ENCODE measurements at regions not wholly inside any gene's neighbourhood (a gene's known extent, or its start where the extent isn't known, plus 50 kb on each side); places are given as distances from the start of the nearest gene placed in this dataset.

GRCh38 chr7:3229904-3230470, 71.1 kb upstream of the SDK1 start:
- intact Hi-C loops (cut with micrococcal nuclease): no loop called here

- intact Hi-C loops (cut with micrococcal nuclease): no loop called here
Observed at GRCh38 chr7:3230908-3231307, 70.1 kb upstream of the SDK1 start.

GRCh38 chr7:3232228-3232627, 68.8 kb upstream of the SDK1 start:
- intact Hi-C loops (cut with micrococcal nuclease): no loop called here

GRCh38 chr7:3233301-3233700, 67.8 kb upstream of the SDK1 start:
- intact Hi-C loops (cut with micrococcal nuclease): no loop called here

- intact Hi-C loops (cut with micrococcal nuclease): no loop called here
Observed at GRCh38 chr7:3234051-3234450, 67.0 kb upstream of the SDK1 start.

- intact Hi-C loops (cut with micrococcal nuclease): no loop called here
Observed at GRCh38 chr7:3234851-3235250, 66.2 kb upstream of the SDK1 start.

GRCh38 chr7:3235322-3235721, 65.7 kb upstream of the SDK1 start:
- intact Hi-C loops (cut with micrococcal nuclease): no loop called here

GRCh38 chr7:3236268-3236667, 64.8 kb upstream of the SDK1 start:
- intact Hi-C loops (cut with micrococcal nuclease): no loop called here

- intact Hi-C loops (cut with micrococcal nuclease): no loop called here
Observed at GRCh38 chr7:3238525-3239210, 62.4 kb upstream of the SDK1 start.

GRCh38 chr7:3239291-3239691, 61.8 kb upstream of the SDK1 start:
- intact Hi-C loops (cut with micrococcal nuclease): no loop called here

GRCh38 chr7:3240826-3241430, 60.1 kb upstream of the SDK1 start:
- intact Hi-C loops (cut with micrococcal nuclease): no loop called here

- intact Hi-C loops (cut with micrococcal nuclease): no loop called here
Observed at GRCh38 chr7:3241686-3242258, 59.3 kb upstream of the SDK1 start.

- intact Hi-C loops (cut with micrococcal nuclease): no loop called here
Observed at GRCh38 chr7:3242398-3242972, 58.6 kb upstream of the SDK1 start.

GRCh38 chr7:3243256-3243655, 57.8 kb upstream of the SDK1 start:
- intact Hi-C loops (cut with micrococcal nuclease): no loop called here

GRCh38 chr7:3243680-3244079, 57.4 kb upstream of the SDK1 start:
- intact Hi-C loops (cut with micrococcal nuclease): no loop called here

- intact Hi-C loops (cut with micrococcal nuclease): no loop called here
Observed at GRCh38 chr7:3244241-3244814, 56.7 kb upstream of the SDK1 start.

- intact Hi-C loops (cut with micrococcal nuclease): no loop called here
Observed at GRCh38 chr7:3245077-3245476, 56.0 kb upstream of the SDK1 start.

GRCh38 chr7:3245721-3246120, 55.3 kb upstream of the SDK1 start:
- intact Hi-C loops (cut with micrococcal nuclease): no loop called here

- intact Hi-C loops (cut with micrococcal nuclease): no loop called here
Observed at GRCh38 chr7:3246127-3246526, 54.9 kb upstream of the SDK1 start.

GRCh38 chr7:3246651-3247050, 54.4 kb upstream of the SDK1 start:
- intact Hi-C loops (cut with micrococcal nuclease): no loop called here

- intact Hi-C loops (cut with micrococcal nuclease): no loop called here
Observed at GRCh38 chr7:3250725-3251124, 50.3 kb upstream of the SDK1 start.

All from T-helper 2 cell treated with Interferon-gamma antibody and Interleukin-4, amounts not matched to agents 100 ng/mL and 5 ng/mL, for 36 hours (primary cell).